RWPE2 (cell line): ENCODE measurements at regions not wholly inside any gene's neighbourhood (a gene's known extent, or its start where the extent isn't known, plus 50 kb on each side); places are given as distances from the start of the nearest gene placed in this dataset.

Source experiments
- ATAC-seq: fragments of 200-7000 bp; cut with Tn5 transposase; 3 replicates; pipeline ENCODE4 v1.9.1; 2021; ENCODE audit warnings: low read depth
- DNase-seq: peaks from one replicate; pipeline ENCODE4 v3.0.0-alpha.2; 2020; ENCODE audit warnings: low spot score
- H3K27ac ChIP-seq: fragments of 450-650 bp; 2 replicates; pipeline ENCODE4 v1.5.1; 2017; ENCODE audit warnings: mild to moderate bottlenecking; ENCODE audit not compliant: poor library complexity, severe bottlenecking
- H3K27me3 ChIP-seq: fragments of 250-450 bp; sonication (Bioruptor Pico); 2 replicates; pipeline ENCODE4 v1.5.1; 2021; ENCODE audit warnings: mild to moderate bottlenecking, moderate library complexity; ENCODE audit not compliant: insufficient read depth, poor library complexity, severe bottlenecking
- H3K36me3 ChIP-seq: fragments of 250-450 bp; sonication (Bioruptor Pico); 2 replicates; pipeline ENCODE4 v1.5.1; 2020; ENCODE audit warnings: low read depth, mild to moderate bottlenecking, moderate library complexity
- H3K4me1 ChIP-seq: fragments of 250-450 bp; sonication (Bioruptor Pico); 2 replicates; pipeline ENCODE4 v1.5.1; 2021; ENCODE audit warnings: mild to moderate bottlenecking, moderate library complexity; ENCODE audit not compliant: insufficient read depth, poor library complexity, severe bottlenecking
- H3K4me3 ChIP-seq: fragments of 250-450 bp; sonication (Bioruptor Pico); 2 replicates; pipeline ENCODE4 v1.5.1; 2021; ENCODE audit warnings: mild to moderate bottlenecking, moderate library complexity; ENCODE audit not compliant: severe bottlenecking
- H3K9me3 ChIP-seq: fragments of 250-450 bp; sonication (Bioruptor Pico); 2 replicates; pipeline ENCODE4 v1.5.1; 2021; ENCODE audit warnings: mild to moderate bottlenecking, moderate library complexity; ENCODE audit not compliant: severe bottlenecking
- CTCF ChIP-seq: fragments of 450-650 bp; IDR thresholded peaks from one replicate; pipeline ENCODE4 v1.5.1; 2017; ENCODE audit warnings: mild to moderate bottlenecking, moderate library complexity; ENCODE audit not compliant: poor library complexity, severe bottlenecking

GRCh38 chr6:82062219-82062618 is 185.3 kb downstream of the IBTK start:
- Histone ChIP-seq H3K4me1 (no peaks in the 10 kb centered on the region), H3K4me3 (no peak overlapping the region), H3K9me3 (no peaks in the 10 kb centered on the region), H3K36me3 (no peaks in the 10 kb centered on the region), H3K27ac (no peak overlapping the region), H3K27me3 (no peaks in the 10 kb centered on the region)
- no peak for DNase-seq
- no peak for ATAC-seq
- no peak for TF ChIP-seq CTCF

GRCh38 chr6:82057846-82058554 is 189.5 kb downstream of the IBTK start:
- ATAC-seq, result peak; percentile 50; the same call in 2 of the 3 replicates
- no peak for DNase-seq
- Histone ChIP-seq H3K4me1 (no peaks in the 10 kb centered on the region), H3K4me3 (no peak overlapping the region), H3K27me3 (no peaks in the 10 kb centered on the region), H3K27ac (no peak overlapping the region), H3K36me3 (no peaks in the 10 kb centered on the region), H3K9me3 (no peaks in the 10 kb centered on the region)
- no peak for TF ChIP-seq CTCF

GRCh38 chr6:82056567-82056966 is 191.0 kb downstream of the IBTK start:
- no peaks in the 10 kb centered on the region for H3K27me3 ChIP-seq
- ATAC-seq, result no peak
- H3K9me3 ChIP-seq, result no peaks in the 10 kb centered on the region
- no peak for DNase-seq
- H3K36me3 ChIP-seq, result no peaks in the 10 kb centered on the region
- no peak overlapping the region for H3K27ac ChIP-seq
- H3K4me3 ChIP-seq, result no peak overlapping the region
- no peak for TF ChIP-seq CTCF
- H3K4me1 ChIP-seq, result no peaks in the 10 kb centered on the region

- H3K27ac ChIP-seq, result no peak overlapping the region
- no peak for TF ChIP-seq CTCF
- DNase-seq, result no peak
Measured at GRCh38 chr6:82045965-82046756, 201.4 kb downstream of the IBTK start.

More at GRCh38 chr6:82045965-82046756, 201.4 kb downstream of the IBTK start:
- Histone ChIP-seq H3K36me3 (no peaks in the 10 kb centered on the region), H3K4me1 (no peaks in the 10 kb centered on the region), H3K27me3 (no peaks in the 10 kb centered on the region), H3K9me3 (no peaks in the 10 kb centered on the region), H3K4me3 (no peak overlapping the region)
- no peak for ATAC-seq
